Neural crest cell (in vitro differentiated cells): ENCODE measurements at regions not wholly inside any gene's neighbourhood (a gene's known extent, or its start where the extent isn't known, plus 50 kb on each side); places are given as distances from the start of the nearest gene placed in this dataset.

Experiments used
- DNase-seq: peaks from one replicate; pipeline ENCODE4 v3.0.0; 2021; ENCODE audit warnings: low read depth, mixed read lengths, low spot score
- H3K27ac Mint-ChIP-seq: one replicate; pipeline ENCODE4 v1.8.0; 2021; ENCODE audit warnings: mild to moderate bottlenecking, mixed read lengths; ENCODE audit not compliant: unreplicated experiment
- H3K27me3 Mint-ChIP-seq: 2 replicates; pipeline ENCODE4 v1.8.0; 2021; ENCODE audit warnings: low read depth, mild to moderate bottlenecking, mixed read lengths
- H3K36me3 Mint-ChIP-seq: 2 replicates; pipeline ENCODE4 v1.8.0; 2021; ENCODE audit warnings: low read depth, mild to moderate bottlenecking, mixed read lengths
- H3K4me1 Mint-ChIP-seq: 2 replicates; pipeline ENCODE4 v1.8.0; 2021; ENCODE audit warnings: mixed read lengths
- H3K4me3 Mint-ChIP-seq: one replicate; pipeline ENCODE4 v1.8.0; 2021; ENCODE audit warnings: mild to moderate bottlenecking, mixed read lengths
- H3K9me3 Mint-ChIP-seq: 2 replicates; pipeline ENCODE4 v1.8.0; 2021; ENCODE audit warnings: mixed read lengths
- CTCF ChIP-seq: fragments of 200-600 bp; sonication (generic); conservative IDR thresholded peaks from 2 replicates; pipeline ENCODE4 v1.5.0; 2021; ENCODE audit warnings: antibody characterized with exemption, mild to moderate bottlenecking

- peaks cover 46% of the 10 kb centered on the region for H3K4me1 Mint-ChIP-seq
- peak overlapping the region; percentile 1 for H3K4me3 Mint-ChIP-seq
- no peak for TF ChIP-seq CTCF
- no peaks in the 10 kb centered on the region for H3K9me3 Mint-ChIP-seq
- no peaks in the 10 kb centered on the region for H3K36me3 Mint-ChIP-seq
- DNase-seq: peak; percentile 10
- no peaks in the 10 kb centered on the region for H3K27me3 Mint-ChIP-seq
- H3K27ac Mint-ChIP-seq: peak overlapping the region; percentile 10
Observed at GRCh38 chr7:47045207-47046051, 536.5 kb downstream of the TNS3 start.

GRCh38 chr7:47044625-47045024 lies 537.3 kb downstream of the TNS3 start:
- H3K36me3 Mint-ChIP-seq: no peaks in the 10 kb centered on the region

GRCh38 chr7:47043304-47043703 lies 538.6 kb downstream of the TNS3 start:
- no peak for DNase-seq
- Mint-ChIP-seq H3K27me3 (no peaks in the 10 kb centered on the region), H3K36me3 (no peaks in the 10 kb centered on the region), H3K27ac (no peak overlapping the region), H3K9me3 (no peaks in the 10 kb centered on the region), H3K4me3 (no peak overlapping the region), H3K4me1 (peaks cover 61% of the 10 kb centered on the region)
- TF ChIP-seq CTCF: no peak

More at GRCh38 chr7:47044625-47045024, 537.3 kb downstream of the TNS3 start:
- Mint-ChIP-seq H3K27me3 (no peaks in the 10 kb centered on the region), H3K27ac (no peak overlapping the region), H3K9me3 (no peaks in the 10 kb centered on the region), H3K4me3 (no peak overlapping the region), H3K4me1 (peaks cover 53% of the 10 kb centered on the region)
- no peak for DNase-seq
- TF ChIP-seq CTCF: no peak

- H3K27me3 Mint-ChIP-seq: no peaks in the 10 kb centered on the region
- H3K36me3 Mint-ChIP-seq: no peaks in the 10 kb centered on the region
- TF ChIP-seq CTCF: no peak
- H3K4me1 Mint-ChIP-seq: peaks cover 66% of the 10 kb centered on the region
- DNase-seq: no peak
- H3K9me3 Mint-ChIP-seq: no peaks in the 10 kb centered on the region
- no peak overlapping the region for H3K4me3 Mint-ChIP-seq
- no peak overlapping the region for H3K27ac Mint-ChIP-seq
Observed at GRCh38 chr7:47042669-47043068, 539.2 kb downstream of the TNS3 start.

GRCh38 chr7:47040795-47041347 lies 541.0 kb downstream of the TNS3 start:
- H3K27ac Mint-ChIP-seq: no peak overlapping the region
- no peak overlapping the region for H3K4me3 Mint-ChIP-seq
- no peak for DNase-seq
- no peaks in the 10 kb centered on the region for H3K27me3 Mint-ChIP-seq
- peaks cover 3% of the 10 kb centered on the region for H3K9me3 Mint-ChIP-seq
- TF ChIP-seq CTCF: no peak
- peaks cover 63% of the 10 kb centered on the region for H3K4me1 Mint-ChIP-seq
- no peaks in the 10 kb centered on the region for H3K36me3 Mint-ChIP-seq
